GM23338 (cell line): ENCODE measurements at regions not wholly inside any gene's neighbourhood (a gene's known extent, or its start where the extent isn't known, plus 50 kb on each side); places are given as distances from the start of the nearest gene placed in this dataset.

Experiments
- ATAC-seq: fragments of 200-7000 bp; cut with Tn5 transposase; 3 replicates; pipeline ENCODE4 v1.9.1; 2020
- DNase-seq: peaks from one replicate; pipeline ENCODE4 v3.0.0-alpha.2; 2015; ENCODE audit warnings: low spot score
- H2AFZ ChIP-seq: fragments of 200-600 bp; sonication (generic); 2 replicates; pipeline ENCODE4 v1.8.0; 2016; ENCODE audit warnings: antibody characterized with exemption, mild to moderate bottlenecking, moderate library complexity
- H3F3A ChIP-seq: fragments of 200-600 bp; sonication (generic); replicated peaks from 2 replicates; pipeline ENCODE4 v1.8.0; 2017; ENCODE audit warnings: antibody characterized with exemption, mixed run types, low read depth
- H3K27ac ChIP-seq: fragments of 200-600 bp; sonication (generic); 2 replicates; pipeline ENCODE4 v1.6.1; 2016; ENCODE audit warnings: low read depth
- H3K27me3 ChIP-seq: fragments of 200-600 bp; sonication (generic); 2 replicates; pipeline ENCODE4 v1.8.0; 2016; ENCODE audit warnings: mild to moderate bottlenecking, mixed run types, moderate library complexity; ENCODE audit not compliant: insufficient read depth
- H3K36me3 ChIP-seq: fragments of 200-600 bp; sonication (generic); 2 replicates; pipeline ENCODE4 v1.8.0; 2016; ENCODE audit warnings: mild to moderate bottlenecking; ENCODE audit not compliant: insufficient read depth
- H3K4me1 ChIP-seq: fragments of 200-600 bp; sonication (generic); 2 replicates; pipeline ENCODE4 v1.8.0; 2016; ENCODE audit warnings: mild to moderate bottlenecking, moderate library complexity; ENCODE audit not compliant: insufficient read depth
- H3K4me2 ChIP-seq: fragments of 200-600 bp; sonication (generic); 2 replicates; pipeline ENCODE4 v1.7.1; 2017; ENCODE audit warnings: mixed run types
- H3K4me3 ChIP-seq: fragments of 200-600 bp; sonication (generic); 2 replicates; pipeline ENCODE4 v1.6.1; 2016; ENCODE audit warnings: mixed run types
- H3K79me2 ChIP-seq: fragments of 200-600 bp; sonication (generic); replicated peaks from 2 replicates; pipeline ENCODE4 v1.8.0; 2017; ENCODE audit warnings: mild to moderate bottlenecking; ENCODE audit not compliant: insufficient read depth
- H3K9me2 ChIP-seq: fragments of 200-600 bp; sonication (generic); 2 replicates; pipeline ENCODE4 v1.8.0; 2017; ENCODE audit not compliant: insufficient read depth
- H4K20me1 ChIP-seq: fragments of 200-600 bp; sonication (generic); replicated peaks from 2 replicates; pipeline ENCODE4 v1.8.0; 2017; ENCODE audit warnings: mild to moderate bottlenecking; ENCODE audit not compliant: insufficient read depth
- H3K27ac Mint-ChIP-seq: 2 replicates; pipeline ENCODE4 v1.8.0; 2020; ENCODE audit warnings: inconsistent platforms, mild to moderate bottlenecking, moderate library complexity, mixed read lengths
- H3K27me3 Mint-ChIP-seq: 3 replicates; pipeline ENCODE4 v1.8.0; 2022; ENCODE audit warnings: low read depth, mild to moderate bottlenecking, moderate library complexity, mixed read lengths, inconsistent platforms; ENCODE audit not compliant: insufficient read depth, poor library complexity
- H3K36me3 Mint-ChIP-seq: 3 replicates; pipeline ENCODE4 v1.8.0; 2021; ENCODE audit warnings: low read depth, mild to moderate bottlenecking, inconsistent platforms, moderate library complexity, mixed read lengths
- H3K4me1 Mint-ChIP-seq: 3 replicates; pipeline ENCODE4 v1.8.0; 2020; ENCODE audit warnings: mild to moderate bottlenecking, inconsistent platforms, mixed read lengths
- H3K4me3 Mint-ChIP-seq: 3 replicates; pipeline ENCODE4 v1.8.0; 2021; ENCODE audit warnings: moderate library complexity, mild to moderate bottlenecking, inconsistent platforms, mixed read lengths
- H3K9me3 Mint-ChIP-seq: 3 replicates; pipeline ENCODE4 v1.8.0; 2020; ENCODE audit warnings: moderate library complexity, mild to moderate bottlenecking, inconsistent platforms, mixed read lengths
- CREB1 ChIP-seq: fragments of 250-450 bp; sonication (Bioruptor Pico); IDR thresholded peaks from 2 replicates; pipeline ENCODE4 v1.5.0; 2020; ENCODE audit warnings: low read depth, mild to moderate bottlenecking, moderate library complexity
- ETS1 ChIP-seq: IDR thresholded peaks from 2 replicates; pipeline ENCODE4 v1.6.1; 2016; ENCODE audit warnings: antibody characterized with exemption
- EZH2phosphoT487 ChIP-seq: fragments of 200-600 bp; sonication (generic); IDR thresholded peaks from one replicate; pipeline ENCODE4 v1.8.1; 2018; ENCODE audit warnings: antibody characterized with exemption; ENCODE audit not compliant: unreplicated experiment
- JUNB ChIP-seq: IDR thresholded peaks from one replicate; pipeline ENCODE4 v1.6.1; 2016; ENCODE audit warnings: antibody characterized with exemption; ENCODE audit not compliant: unreplicated experiment
- NANOG ChIP-seq: IDR thresholded peaks from 2 replicates; pipeline ENCODE4 v1.6.1; 2016; ENCODE audit warnings: antibody characterized with exemption, borderline replicate concordance
- POLR2AphosphoS5 ChIP-seq: IDR thresholded peaks from 2 replicates; pipeline ENCODE4 v1.6.1; 2016; ENCODE audit warnings: antibody characterized with exemption, low read depth
- REST ChIP-seq: IDR thresholded peaks from one replicate; pipeline ENCODE4 v1.6.1; 2018; ENCODE audit warnings: antibody characterized with exemption; ENCODE audit not compliant: unreplicated experiment
- STAT1 ChIP-seq: IDR thresholded peaks from one replicate; pipeline ENCODE4 v1.6.1; 2016; ENCODE audit warnings: antibody characterized with exemption; ENCODE audit not compliant: unreplicated experiment
- ZNF331 ChIP-seq: fragments of 250-450 bp; sonication (Bioruptor Pico); IDR thresholded peaks from 2 replicates; pipeline ENCODE4 v1.5.0; 2020; ENCODE audit warnings: low read depth, mild to moderate bottlenecking, moderate library complexity
- ZNF462 ChIP-seq: fragments of 250-450 bp; sonication (Bioruptor Pico); IDR thresholded peaks from 2 replicates; pipeline ENCODE4 v1.5.0; 2020; ENCODE audit warnings: mild to moderate bottlenecking, moderate library complexity

- H3K4me1 Mint-ChIP-seq: no peaks in the 10 kb centered on the region
- H3K9me3 Mint-ChIP-seq: peaks cover 2% of the 10 kb centered on the region; the same call in 2 of the 3 replicates
- no peaks in the 10 kb centered on the region for H3K36me3 ChIP-seq
- ATAC-seq: no peak
- H3K4me3 Mint-ChIP-seq: no peak overlapping the region
- TF ChIP-seq REST (no peak), EZH2phosphoT487 (no peak), ZNF462 (CRISPR knock-in tag) (no peak), ZNF331 (CRISPR knock-in tag) (no peak), NANOG (no peak), CREB1 (CRISPR knock-in tag) (no peak), STAT1 (no peak), POLR2AphosphoS5 (no peak), ETS1 (no peak), JUNB (no peak)
- H3K36me3 Mint-ChIP-seq: no peaks in the 10 kb centered on the region
- H3K4me1 ChIP-seq: no peaks in the 10 kb centered on the region
- no peaks in the 10 kb centered on the region; the same call in 1 of the 2 replicates for H3K9me2 ChIP-seq
- H3K4me2 ChIP-seq: no peak overlapping the region
- no peak overlapping the region for H3K4me3 ChIP-seq
- H3K27me3 ChIP-seq: no peaks in the 10 kb centered on the region
- peaks cover 2% of the 10 kb centered on the region for H3K27me3 Mint-ChIP-seq
- no peak overlapping the region for H3K27ac ChIP-seq
- H2AFZ ChIP-seq: no peak overlapping the region
- H3K79me2 ChIP-seq: no peaks in the 10 kb centered on the region
- no peaks in the 10 kb centered on the region for H3F3A ChIP-seq
- no peak overlapping the region for H3K27ac Mint-ChIP-seq
- H4K20me1 ChIP-seq: no peaks in the 10 kb centered on the region
- no peak for DNase-seq
These were observed 265.6 kb downstream of the TDRD3 start for GRCh38 chr13:60662595-60662994.
